ENCODE measurements at regions not wholly inside any gene's neighbourhood (a gene's known extent, or its start where the extent isn't known, plus 50 kb on each side); places are given as distances from the start of the nearest gene placed in this dataset.

DNA sequence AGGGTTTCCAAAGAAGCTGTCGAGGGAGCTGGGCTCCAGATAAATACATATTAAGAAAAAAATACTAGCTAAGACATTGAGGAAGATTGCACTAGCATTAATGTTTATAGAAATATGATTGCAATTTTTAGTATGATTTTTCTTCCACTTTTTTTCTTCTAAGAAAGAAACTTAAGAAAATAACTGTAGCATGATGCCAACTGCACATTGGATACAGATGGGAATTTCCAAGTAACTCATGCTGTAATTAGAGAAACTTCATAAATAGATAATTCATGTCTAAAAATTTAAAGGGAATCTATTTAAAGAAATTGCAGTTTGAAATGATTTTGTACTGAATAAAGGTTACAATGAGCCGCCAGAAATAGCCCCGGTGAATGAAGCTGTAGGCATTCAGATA, 119.4 kb downstream of the POLR1F start:
- H3K27me3 Mint-ChIP-seq (ENCODE audit: low read depth): no peaks in the 10 kb centered on the region
- H3K27ac Mint-ChIP-seq: no peak overlapping the region
- H3K36me3 Mint-ChIP-seq (ENCODE audit: low read depth): no peaks in the 10 kb centered on the region
- TF ChIP-seq, protein P1, sequence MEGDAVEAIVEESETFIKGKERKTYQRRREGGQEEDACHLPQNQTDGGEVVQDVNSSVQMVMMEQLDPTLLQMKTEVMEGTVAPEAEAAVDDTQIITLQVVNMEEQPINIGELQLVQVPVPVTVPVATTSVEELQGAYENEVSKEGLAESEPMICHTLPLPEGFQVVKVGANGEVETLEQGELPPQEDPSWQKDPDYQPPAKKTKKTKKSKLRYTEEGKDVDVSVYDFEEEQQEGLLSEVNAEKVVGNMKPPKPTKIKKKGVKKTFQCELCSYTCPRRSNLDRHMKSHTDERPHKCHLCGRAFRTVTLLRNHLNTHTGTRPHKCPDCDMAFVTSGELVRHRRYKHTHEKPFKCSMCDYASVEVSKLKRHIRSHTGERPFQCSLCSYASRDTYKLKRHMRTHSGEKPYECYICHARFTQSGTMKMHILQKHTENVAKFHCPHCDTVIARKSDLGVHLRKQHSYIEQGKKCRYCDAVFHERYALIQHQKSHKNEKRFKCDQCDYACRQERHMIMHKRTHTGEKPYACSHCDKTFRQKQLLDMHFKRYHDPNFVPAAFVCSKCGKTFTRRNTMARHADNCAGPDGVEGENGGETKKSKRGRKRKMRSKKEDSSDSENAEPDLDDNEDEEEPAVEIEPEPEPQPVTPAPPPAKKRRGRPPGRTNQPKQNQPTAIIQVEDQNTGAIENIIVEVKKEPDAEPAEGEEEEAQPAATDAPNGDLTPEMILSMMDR (IDR thresholded peaks at IDR 0.05; ENCODE audit: unreplicated experiment in 3 of 3): no peak
- no peaks in the 10 kb centered on the region for H3K4me1 Mint-ChIP-seq
- H3K4me3 Mint-ChIP-seq: no peak overlapping the region
- peaks cover 12% of the 10 kb centered on the region for H3K9me3 Mint-ChIP-seq

GRCh38 chr7:19587291-19587690, 121.5 kb downstream of the POLR1F start:
- H3K4me1 Mint-ChIP-seq: no peaks in the 10 kb centered on the region
- H3K4me3 Mint-ChIP-seq: no peak overlapping the region
- peaks cover 6% of the 10 kb centered on the region for H3K9me3 Mint-ChIP-seq
- H3K27ac Mint-ChIP-seq: no peak overlapping the region
- H3K36me3 Mint-ChIP-seq (ENCODE audit: low read depth): no peaks in the 10 kb centered on the region
- H3K27me3 Mint-ChIP-seq (ENCODE audit: low read depth): no peaks in the 10 kb centered on the region
- TF ChIP-seq, protein P1 (IDR thresholded peaks at IDR 0.05; ENCODE audit: unreplicated experiment in 3 of 3): no peak

- Mint-ChIP-seq H3K27ac (no peak overlapping the region), H3K36me3 (ENCODE audit: low read depth) (no peaks in the 10 kb centered on the region), H3K27me3 (ENCODE audit: low read depth) (no peaks in the 10 kb centered on the region), H3K9me3 (peaks cover 3% of the 10 kb centered on the region), H3K4me1 (no peaks in the 10 kb centered on the region), H3K4me3 (no peak overlapping the region)
- TF ChIP-seq, protein P1 (IDR thresholded peaks at IDR 0.05; ENCODE audit: unreplicated experiment in 3 of 3): no peak
Observed at GRCh38 chr7:19585761-19586160, 123.1 kb downstream of the POLR1F start.

- H3K4me1 Mint-ChIP-seq: no peaks in the 10 kb centered on the region
- TF ChIP-seq, protein P1 (IDR thresholded peaks at IDR 0.05; ENCODE audit: unreplicated experiment in 3 of 3): no peak
- no peak overlapping the region for H3K4me3 Mint-ChIP-seq
- no peaks in the 10 kb centered on the region for H3K36me3 Mint-ChIP-seq (ENCODE audit: low read depth)
- H3K27me3 Mint-ChIP-seq (ENCODE audit: low read depth): no peaks in the 10 kb centered on the region
- H3K27ac Mint-ChIP-seq: no peak overlapping the region
- no peaks in the 10 kb centered on the region for H3K9me3 Mint-ChIP-seq
Observed at GRCh38 chr7:19575909-19576557, 132.8 kb downstream of the POLR1F start.

DNA sequence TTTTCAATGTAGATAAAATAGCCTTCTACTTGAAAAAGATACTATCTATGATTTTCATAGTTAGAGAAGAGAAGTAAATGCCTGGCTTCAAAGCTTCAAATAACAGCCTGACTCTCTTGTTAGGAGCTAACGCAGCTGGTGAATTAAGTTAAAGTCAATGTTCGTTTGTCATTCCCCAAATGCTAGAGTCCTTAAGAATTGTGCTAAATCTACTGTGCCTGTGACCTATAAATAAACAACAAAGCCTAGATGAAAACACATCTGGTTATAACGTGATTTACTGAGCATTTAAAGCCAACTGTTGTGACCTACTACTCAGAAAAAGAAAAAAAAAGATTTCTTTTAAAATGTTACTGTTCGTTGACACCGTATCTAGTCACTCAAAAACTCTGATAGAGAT, 134.7 kb downstream of the POLR1F start:
- Mint-ChIP-seq H3K4me1 (no peaks in the 10 kb centered on the region), H3K4me3 (no peak overlapping the region), H3K27ac (no peak overlapping the region), H3K9me3 (no peaks in the 10 kb centered on the region), H3K36me3 (ENCODE audit: low read depth) (no peaks in the 10 kb centered on the region), H3K27me3 (ENCODE audit: low read depth) (no peaks in the 10 kb centered on the region)
- TF ChIP-seq, protein P1 (IDR thresholded peaks at IDR 0.05; ENCODE audit: unreplicated experiment in 3 of 3): no peak

GRCh38 chr7:19572566-19572965, 136.3 kb downstream of the POLR1F start:
- TF ChIP-seq, protein P1 (IDR thresholded peaks at IDR 0.05; ENCODE audit: unreplicated experiment in 3 of 3): no peak
- Mint-ChIP-seq H3K36me3 (ENCODE audit: low read depth) (no peaks in the 10 kb centered on the region), H3K27me3 (ENCODE audit: low read depth) (no peaks in the 10 kb centered on the region), H3K4me3 (no peak overlapping the region), H3K9me3 (no peaks in the 10 kb centered on the region), H3K27ac (no peak overlapping the region), H3K4me1 (no peaks in the 10 kb centered on the region)
